Kidney (tissue), 13 donors: ENCODE measurements at regions not wholly inside any gene's neighbourhood (a gene's known extent, or its start where the extent isn't known, plus 50 kb on each side); places are given as distances from the start of the nearest gene placed in this dataset.

ENCODE experiments used
- DNase-seq, 5 donors: peaks; one replicate each; pipeline ENCODE4 v3.0.0-alpha.2; 2013 to 2020
- FAIRE-seq: peaks from 2 replicates; lab custom pipeline; 2012; peaks lifted over from hg19 to GRCh38; lab: Jason Lieb, UNC
- H3K27ac ChIP-seq, 2 donors: one replicate each; pipeline ENCODE4 v1.7.0; 2013; ENCODE audit warnings: low read depth in 2 of 2, low read length in 2 of 2, inconsistent platforms in 1 of 2
- H3K27me3 ChIP-seq: one replicate; pipeline ENCODE4 v1.7.1; 2013; ENCODE audit warnings: low read length, inconsistent platforms; ENCODE audit not compliant: control insufficient read depth, insufficient read depth
- H3K36me3 ChIP-seq, 3 donors: one replicate each; pipeline versions ENCODE4 v1.7.0 to v1.7.1; 2013; ENCODE audit warnings: low read length in 3 of 3, control low read depth in 1 of 3, inconsistent platforms in 1 of 3; ENCODE audit not compliant: insufficient read depth in 3 of 3, control insufficient read depth in 2 of 3
- H3K4me1 ChIP-seq, 3 donors: one replicate each; pipeline versions ENCODE4 v1.7.0 to v1.7.1; 2013; ENCODE audit warnings: low read length in 3 of 3, inconsistent platforms in 1 of 3, low read depth in 1 of 3; ENCODE audit not compliant: control insufficient read depth in 2 of 3, insufficient read depth in 2 of 3
- H3K4me3 ChIP-seq, 3 donors: one replicate each; pipeline versions ENCODE4 v1.7.0 to v1.8.1; 2013; ENCODE audit warnings: low read length in 3 of 3, control low read depth in 1 of 3, inconsistent platforms in 1 of 3
- H3K9ac ChIP-seq, 3 donors: one replicate each; pipeline versions ENCODE4 v1.7.0 to v1.7.1; 2013; ENCODE audit warnings: low read length in 3 of 3, control low read depth in 1 of 3, inconsistent platforms in 1 of 3
- H3K9me3 ChIP-seq, 3 donors: one replicate each; pipeline versions ENCODE4 v1.7.0 to v1.7.1; 2013; ENCODE audit warnings: low read length in 3 of 3, control low read depth in 1 of 3, inconsistent platforms in 1 of 3; ENCODE audit not compliant: control insufficient read depth in 2 of 3, insufficient read depth in 1 of 3
- CTCF ChIP-seq: IDR thresholded peaks from 3 replicates; pipeline ENCODE4 v1.5.1; 2012; ENCODE audit warnings: mild to moderate bottlenecking, moderate library complexity, borderline replicate concordance; ENCODE audit not compliant: insufficient read depth; ENCODE audit errors: extremely low read depth
- intact Hi-C: fragments of 100-400 bp; cut with DNase I; formaldehyde crosslinking; loops from one replicate; pipeline ENCODE4 v1.11.1; 2022
- donor health status: control.
- donor health status: control.
- donor health status: control.
- donor health status: control.
- donor health status: control.
- donor health status: DM: yes; HTN: yes; CAD: no.
- donor health status: Normal renal cell carcinoma (clear cell type).

- H3K27ac ChIP-seq = no peak overlapping the region
- H3K9ac ChIP-seq = no peak overlapping the region
- no peak overlapping the region for H3K4me3 ChIP-seq
- TF ChIP-seq CTCF = no peak
- peaks cover 0 to 7% (median 0%) of the 10 kb centered on the region in 3 donors for H3K9me3 ChIP-seq
- H3K27me3 ChIP-seq = no peaks in the 10 kb centered on the region
- intact Hi-C loops = no loop called here
- H3K36me3 ChIP-seq = no peaks in the 10 kb centered on the region
- FAIRE-seq (no peak), DNase-seq (no peak)
- H3K4me1 ChIP-seq = no peaks in the 10 kb centered on the region
Observed at GRCh38 chr1:95553595-95553994, 319.6 kb downstream of the RWDD3 start.

GRCh38 chr1:95554408-95554807 lies 320.4 kb downstream of the RWDD3 start:
- Histone ChIP-seq H3K9me3 (peaks cover 0 to 10% (median 0%) of the 10 kb centered on the region in 3 donors), H3K9ac (no peak overlapping the region), H3K27me3 (no peaks in the 10 kb centered on the region), H3K4me1 (no peaks in the 10 kb centered on the region), H3K36me3 (no peaks in the 10 kb centered on the region), H3K27ac (no peak overlapping the region), H3K4me3 (no peak overlapping the region)
- DNase-seq = no peak
- FAIRE-seq = no peak
- intact Hi-C loops = no loop called here
- no peak for TF ChIP-seq CTCF

- H3K4me1 ChIP-seq = no peaks in the 10 kb centered on the region
- H3K4me3 ChIP-seq = no peak overlapping the region
- no peak for FAIRE-seq
- H3K36me3 ChIP-seq = no peaks in the 10 kb centered on the region
- DNase-seq = peak in 1 of 5 donors; percentile 8
- no peak overlapping the region for H3K27ac ChIP-seq
- H3K9me3 ChIP-seq = peaks cover 0 to 17% (median 0%) of the 10 kb centered on the region in 3 donors
- TF ChIP-seq CTCF = no peak
- H3K27me3 ChIP-seq = no peaks in the 10 kb centered on the region
- intact Hi-C loops = no loop called here
- H3K9ac ChIP-seq = no peak overlapping the region
Observed at GRCh38 chr1:95558791-95559190, 324.8 kb downstream of the RWDD3 start.

- DNase-seq = no peak
- no peaks in the 10 kb centered on the region for H3K36me3 ChIP-seq
- no peak overlapping the region for H3K9ac ChIP-seq
- no peaks in the 10 kb centered on the region for H3K4me1 ChIP-seq
- intact Hi-C loops = no loop called here
- H3K27ac ChIP-seq = no peak overlapping the region
- H3K9me3 ChIP-seq = peaks cover 0 to 17% (median 0%) of the 10 kb centered on the region in 3 donors
- TF ChIP-seq CTCF = no peak
- no peak overlapping the region for H3K4me3 ChIP-seq
- H3K27me3 ChIP-seq = no peaks in the 10 kb centered on the region
- FAIRE-seq = no peak
Observed at GRCh38 chr1:95561346-95561745, 327.3 kb downstream of the RWDD3 start.
